HT1080 (cell line): ENCODE measurements at regions not wholly inside any gene's neighbourhood (a gene's known extent, or its start where the extent isn't known, plus 50 kb on each side); places are given as distances from the start of the nearest gene placed in this dataset.

Source experiments
- DNase-seq: peaks from one replicate; pipeline ENCODE4 v3.0.0-alpha.2; 2015; ENCODE audit warnings: low read depth

- no peak for DNase-seq
Observed at GRCh38 chr20:59376109-59376841, 75.9 kb downstream of the EDN3 start.

GRCh38 chr20:59376998-59377397, 76.6 kb downstream of the EDN3 start:
- no peak for DNase-seq

- no peak for DNase-seq
Observed at GRCh38 chr20:59377842-59378241, 77.4 kb downstream of the EDN3 start.

- DNase-seq: no peak
Observed at GRCh38 chr20:59378396-59378795, 78.0 kb downstream of the EDN3 start.

GRCh38 chr20:59378966-59379365, 78.6 kb downstream of the EDN3 start:
- DNase-seq: no peak

- no peak for DNase-seq
Observed at GRCh38 chr20:59381689-59382088, 81.3 kb downstream of the EDN3 start.

- DNase-seq: no peak
Observed at GRCh38 chr20:59382157-59382725, 81.8 kb downstream of the EDN3 start.

- DNase-seq: no peak
Observed at GRCh38 chr20:59382907-59383306, 82.5 kb downstream of the EDN3 start.

- DNase-seq: no peak
Observed at GRCh38 chr20:59385038-59385437, 84.6 kb downstream of the EDN3 start.

- DNase-seq: no peak
Observed at GRCh38 chr20:59385480-59385879, 85.1 kb downstream of the EDN3 start.

GRCh38 chr20:59386809-59387208, 86.4 kb downstream of the EDN3 start:
- DNase-seq: no peak

GRCh38 chr20:59387891-59388290, 87.5 kb downstream of the EDN3 start:
- no peak for DNase-seq

- no peak for DNase-seq
Observed at GRCh38 chr20:59388402-59388801, 88.0 kb downstream of the EDN3 start.

GRCh38 chr20:59390437-59390836, 90.0 kb downstream of the EDN3 start:
- no peak for DNase-seq

GRCh38 chr20:59391975-59392374, 91.6 kb downstream of the EDN3 start:
- DNase-seq: no peak

GRCh38 chr20:59392736-59393135, 92.3 kb downstream of the EDN3 start:
- DNase-seq: no peak

GRCh38 chr20:59393142-59393541, 92.7 kb downstream of the EDN3 start:
- no peak for DNase-seq

GRCh38 chr20:59395729-59396128, 95.3 kb downstream of the EDN3 start:
- no peak for DNase-seq

GRCh38 chr20:59398537-59399205, 98.3 kb downstream of the EDN3 start:
- no peak for DNase-seq

GRCh38 chr20:59399426-59400099, 99.2 kb downstream of the EDN3 start:
- no peak for DNase-seq

- DNase-seq: no peak
Observed at GRCh38 chr20:59400708-59401107, 100.3 kb downstream of the EDN3 start.

GRCh38 chr20:59402681-59403080, 102.3 kb downstream of the EDN3 start:
- no peak for DNase-seq
